ENCODE measurements at regions not wholly inside any gene's neighbourhood (a gene's known extent, or its start where the extent isn't known, plus 50 kb on each side); places are given as distances from the start of the nearest gene placed in this dataset.

GRCh38 chr12:20269337-20270067 lies 98.8 kb upstream of the PDE3A start:
- TF ChIP-seq CTCF (IDR thresholded peaks at IDR 0.05) (no peak), POLR2A (IDR thresholded peaks at IDR 0.05) (no peak), POLR2AphosphoS5 (IDR thresholded peaks at IDR 0.05; ENCODE audit: insufficient read depth in 1 of 2, low read depth in 1 of 2) (no peak)
